ENCODE measurements at regions not wholly inside any gene's neighbourhood (a gene's known extent, or its start where the extent isn't known, plus 50 kb on each side); places are given as distances from the start of the nearest gene placed in this dataset.

DNA sequence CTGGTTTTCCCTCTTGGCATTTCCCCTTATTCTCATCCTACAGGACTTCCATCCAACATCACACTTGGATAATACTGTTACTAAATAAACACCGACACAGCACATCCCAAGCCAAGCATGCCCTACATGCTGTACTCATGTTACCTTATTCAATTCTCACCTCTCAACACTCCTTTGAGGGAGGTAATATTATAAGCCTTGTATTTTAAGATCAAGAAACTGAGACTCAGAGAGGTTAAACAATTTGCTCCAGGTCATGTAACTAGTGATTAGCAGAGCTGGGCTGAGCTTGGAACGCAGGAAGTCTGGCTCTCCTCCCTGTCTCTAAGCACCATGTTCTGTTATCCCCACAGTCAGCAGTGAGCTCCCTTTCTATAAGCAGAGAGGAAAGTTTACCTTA is 333.6 kb upstream of the IGFBP7 start:
- no peak overlapping the region for H3K27ac ChIP-seq (ENCODE audit: low read depth in 2 of 2, low read length in 1 of 2)
- H3K4me3 ChIP-seq (ENCODE audit: low read depth in 1 of 2, low read length in 2 of 2) = no peak overlapping the region
- H3K4me1 ChIP-seq (ENCODE audit: control insufficient read depth in 2 of 2, insufficient read depth in 2 of 2, low read length in 1 of 2) = no peaks in the 10 kb centered on the region
- 56 to 61% methylated on average over 2 of the region's 2 CpGs for WGBS, 2 donors
- no peaks in the 10 kb centered on the region for H3K9me3 ChIP-seq (ENCODE audit: control insufficient read depth in 2 of 2, insufficient read depth in 1 of 2, low read depth in 1 of 2, low read length in 1 of 2)
- no peaks in the 10 kb centered on the region for H3K36me3 ChIP-seq (ENCODE audit: control insufficient read depth in 2 of 2, insufficient read depth in 2 of 2, low read length in 1 of 2)
- no peaks in the 10 kb centered on the region for H3K27me3 ChIP-seq (ENCODE audit: control insufficient read depth in 1 of 2, insufficient read depth in 2 of 2, low read length in 2 of 2)

DNA sequence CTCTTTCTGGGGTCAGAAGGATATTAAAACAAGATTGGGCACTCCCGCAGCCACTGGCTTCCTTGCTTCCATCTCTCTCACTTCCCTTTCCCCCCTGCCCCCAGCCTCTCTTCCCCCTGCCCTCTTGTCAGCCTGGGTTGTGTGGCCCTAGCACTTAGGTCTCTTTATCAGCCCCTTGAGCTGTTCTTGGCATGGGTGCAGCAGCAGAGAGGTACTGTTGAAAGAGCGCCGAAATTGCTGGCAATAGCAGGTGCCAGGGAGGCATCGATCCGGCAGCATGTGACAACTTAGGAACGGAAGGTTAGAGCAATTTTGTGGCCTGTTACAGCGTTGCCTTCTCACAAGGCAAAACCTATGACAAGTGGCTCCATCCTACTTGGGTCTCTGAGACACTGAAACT is 333.1 kb upstream of the IGFBP7 start:
- H3K4me3 ChIP-seq (ENCODE audit: low read depth in 1 of 2, low read length in 2 of 2) = no peak overlapping the region
- no peaks in the 10 kb centered on the region for H3K36me3 ChIP-seq (ENCODE audit: control insufficient read depth in 2 of 2, insufficient read depth in 2 of 2, low read length in 1 of 2)
- H3K27ac ChIP-seq (ENCODE audit: low read depth in 2 of 2, low read length in 1 of 2) = no peak overlapping the region
- H3K9me3 ChIP-seq (ENCODE audit: control insufficient read depth in 2 of 2, insufficient read depth in 1 of 2, low read depth in 1 of 2, low read length in 1 of 2) = no peaks in the 10 kb centered on the region
- no peaks in the 10 kb centered on the region for H3K4me1 ChIP-seq (ENCODE audit: control insufficient read depth in 2 of 2, insufficient read depth in 2 of 2, low read length in 1 of 2)
- WGBS, 2 donors = 66 to 67% methylated on average over 7 of the region's 7 CpGs
- no peaks in the 10 kb centered on the region for H3K27me3 ChIP-seq (ENCODE audit: control insufficient read depth in 1 of 2, insufficient read depth in 2 of 2, low read length in 2 of 2)

DNA sequence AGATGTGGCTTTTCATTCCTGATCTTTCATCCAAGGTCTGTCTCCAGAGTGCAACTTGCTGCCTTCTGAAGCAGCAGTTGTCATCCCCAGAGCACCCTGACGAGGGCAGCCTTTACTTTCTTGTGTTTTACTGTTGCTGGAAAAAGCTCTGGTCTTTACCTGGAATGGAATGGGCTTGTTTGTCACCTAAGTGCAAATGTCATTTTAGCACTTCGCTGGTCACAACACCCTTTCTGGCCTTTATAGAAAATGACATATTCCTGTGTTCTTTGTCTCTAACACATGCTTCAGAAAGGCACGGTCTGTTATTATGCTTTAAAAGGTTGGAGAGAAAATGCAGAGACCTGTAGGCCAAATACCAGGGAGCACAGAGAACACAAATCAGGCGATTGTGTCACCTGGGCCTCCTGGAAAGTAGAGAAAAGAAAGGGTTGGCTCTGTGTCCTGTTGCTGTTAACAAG is 332.7 kb upstream of the IGFBP7 start:
- H3K9me3 ChIP-seq (ENCODE audit: control insufficient read depth in 2 of 2, insufficient read depth in 1 of 2, low read depth in 1 of 2, low read length in 1 of 2) = no peaks in the 10 kb centered on the region
- H3K27ac ChIP-seq (ENCODE audit: low read depth in 2 of 2, low read length in 1 of 2) = no peak overlapping the region
- WGBS, 2 donors = 13 to 25% methylated on average over 4 of the region's 4 CpGs
- H3K4me3 ChIP-seq (ENCODE audit: low read depth in 1 of 2, low read length in 2 of 2) = no peak overlapping the region
- no peaks in the 10 kb centered on the region for H3K4me1 ChIP-seq (ENCODE audit: control insufficient read depth in 2 of 2, insufficient read depth in 2 of 2, low read length in 1 of 2)
- H3K27me3 ChIP-seq (ENCODE audit: control insufficient read depth in 1 of 2, insufficient read depth in 2 of 2, low read length in 2 of 2) = no peaks in the 10 kb centered on the region
- no peaks in the 10 kb centered on the region for H3K36me3 ChIP-seq (ENCODE audit: control insufficient read depth in 2 of 2, insufficient read depth in 2 of 2, low read length in 1 of 2)

DNA sequence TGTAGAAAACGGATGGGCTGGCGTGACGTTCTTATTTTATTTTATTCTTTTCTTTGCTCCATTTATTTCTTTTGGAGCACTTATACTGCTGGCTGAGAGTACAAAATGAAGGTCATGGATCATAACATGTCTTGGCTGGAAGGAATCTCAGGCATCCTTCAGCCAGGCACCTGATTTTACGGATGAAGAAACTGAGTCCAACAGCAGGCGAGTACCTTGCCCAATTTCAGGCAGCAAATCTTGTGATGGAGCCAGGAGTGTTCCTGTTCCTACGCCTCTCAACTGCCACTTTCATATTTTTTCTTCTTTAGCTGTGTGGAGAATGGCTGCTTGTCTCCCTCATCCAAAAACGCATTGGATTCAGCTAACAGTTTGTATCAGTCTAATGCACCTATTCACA is 332.1 kb upstream of the IGFBP7 start:
- 23 to 37% methylated on average over 7 of the region's 7 CpGs for WGBS, 2 donors
- no peak overlapping the region for H3K4me3 ChIP-seq (ENCODE audit: low read depth in 1 of 2, low read length in 2 of 2)
- H3K9me3 ChIP-seq (ENCODE audit: control insufficient read depth in 2 of 2, insufficient read depth in 1 of 2, low read depth in 1 of 2, low read length in 1 of 2) = no peaks in the 10 kb centered on the region
- no peaks in the 10 kb centered on the region for H3K36me3 ChIP-seq (ENCODE audit: control insufficient read depth in 2 of 2, insufficient read depth in 2 of 2, low read length in 1 of 2)
- no peak overlapping the region for H3K27ac ChIP-seq (ENCODE audit: low read depth in 2 of 2, low read length in 1 of 2)
- H3K4me1 ChIP-seq (ENCODE audit: control insufficient read depth in 2 of 2, insufficient read depth in 2 of 2, low read length in 1 of 2) = no peaks in the 10 kb centered on the region
- no peaks in the 10 kb centered on the region for H3K27me3 ChIP-seq (ENCODE audit: control insufficient read depth in 1 of 2, insufficient read depth in 2 of 2, low read length in 2 of 2)

DNA sequence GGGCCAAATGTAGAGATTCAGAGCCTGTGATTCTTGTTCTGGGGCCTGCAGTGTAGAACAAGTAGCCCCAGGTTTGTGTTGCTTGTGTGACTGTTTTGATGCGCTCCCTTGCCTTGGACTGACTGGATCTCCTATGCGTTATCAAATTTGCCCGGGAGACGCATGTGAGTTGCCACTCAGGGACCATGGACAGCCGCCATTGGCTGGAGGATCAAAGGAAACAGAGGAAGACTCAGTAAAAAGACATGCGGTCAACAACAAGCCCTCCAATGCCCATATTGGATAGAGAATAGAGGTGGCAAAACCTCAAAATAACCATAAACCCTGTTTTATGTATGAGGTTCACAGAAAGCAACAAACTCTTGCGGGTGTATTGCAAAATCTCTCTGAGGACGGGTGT is 327.5 kb upstream of the IGFBP7 start:
- WGBS, 2 donors = 57 to 71% methylated on average over 8 of the region's 8 CpGs
- H3K4me1 ChIP-seq (ENCODE audit: control insufficient read depth in 2 of 2, insufficient read depth in 2 of 2, low read length in 1 of 2) = no peaks in the 10 kb centered on the region
- H3K27ac ChIP-seq (ENCODE audit: low read depth in 2 of 2, low read length in 1 of 2) = no peak overlapping the region
- no peaks in the 10 kb centered on the region for H3K9me3 ChIP-seq (ENCODE audit: control insufficient read depth in 2 of 2, insufficient read depth in 1 of 2, low read depth in 1 of 2, low read length in 1 of 2)
- no peak overlapping the region for H3K4me3 ChIP-seq (ENCODE audit: low read depth in 1 of 2, low read length in 2 of 2)
- no peaks in the 10 kb centered on the region for H3K36me3 ChIP-seq (ENCODE audit: control insufficient read depth in 2 of 2, insufficient read depth in 2 of 2, low read length in 1 of 2)
- H3K27me3 ChIP-seq (ENCODE audit: control insufficient read depth in 1 of 2, insufficient read depth in 2 of 2, low read length in 2 of 2) = no peaks in the 10 kb centered on the region

DNA sequence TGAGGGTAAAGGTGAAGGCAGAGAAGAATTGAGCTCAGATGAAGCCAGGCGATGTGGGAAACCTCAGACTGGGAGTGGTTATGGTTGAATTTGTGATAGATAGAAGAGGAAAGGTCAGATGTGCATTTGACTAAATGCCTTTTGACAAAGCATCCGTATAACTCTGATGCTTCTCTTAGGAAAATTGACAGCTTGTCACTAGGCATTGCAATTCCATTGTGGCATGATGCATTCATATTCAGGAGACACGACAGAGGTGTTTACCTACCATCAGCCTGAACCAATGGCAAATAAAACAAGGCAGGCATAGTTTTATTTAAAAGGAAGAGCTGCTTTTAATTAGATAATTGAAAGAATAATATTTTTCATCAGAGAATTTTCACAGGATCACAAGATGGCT is 325.1 kb upstream of the IGFBP7 start:
- Histone ChIP-seq H3K4me1 (ENCODE audit: control insufficient read depth in 2 of 2, insufficient read depth in 2 of 2, low read length in 1 of 2) (no peaks in the 10 kb centered on the region), H3K4me3 (ENCODE audit: low read depth in 1 of 2, low read length in 2 of 2) (no peak overlapping the region), H3K27me3 (ENCODE audit: control insufficient read depth in 1 of 2, insufficient read depth in 2 of 2, low read length in 2 of 2) (no peaks in the 10 kb centered on the region), H3K9me3 (ENCODE audit: control insufficient read depth in 2 of 2, insufficient read depth in 1 of 2, low read depth in 1 of 2, low read length in 1 of 2) (no peaks in the 10 kb centered on the region), H3K27ac (ENCODE audit: low read depth in 2 of 2, low read length in 1 of 2) (no peak overlapping the region), H3K36me3 (ENCODE audit: control insufficient read depth in 2 of 2, insufficient read depth in 2 of 2, low read length in 1 of 2) (no peaks in the 10 kb centered on the region)
- WGBS, 2 donors = 74% methylated on average over 3 of the region's 3 CpGs

DNA sequence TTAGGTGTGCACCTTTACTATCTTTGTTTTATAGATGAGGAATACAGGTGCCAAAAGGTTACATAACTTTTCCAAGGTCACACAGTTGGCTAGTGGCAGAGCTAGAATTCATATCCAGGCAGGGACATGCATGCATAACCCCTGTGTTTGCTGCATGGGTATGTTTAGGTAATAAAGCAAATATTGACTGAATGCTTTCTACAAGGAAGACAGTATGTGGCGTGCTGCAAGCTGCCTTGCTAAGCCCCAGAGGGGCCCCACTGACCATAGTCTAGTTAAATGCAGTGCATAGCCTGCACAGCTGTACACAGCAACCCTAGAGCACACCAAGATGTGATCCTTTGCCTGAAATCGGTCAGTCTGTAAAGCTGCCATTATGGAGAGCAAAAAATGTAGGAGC is 320.5 kb upstream of the IGFBP7 start:
- Histone ChIP-seq H3K27me3 (ENCODE audit: control insufficient read depth in 1 of 2, insufficient read depth in 2 of 2, low read length in 2 of 2) (no peaks in the 10 kb centered on the region), H3K27ac (ENCODE audit: low read depth in 2 of 2, low read length in 1 of 2) (no peak overlapping the region), H3K36me3 (ENCODE audit: control insufficient read depth in 2 of 2, insufficient read depth in 2 of 2, low read length in 1 of 2) (no peaks in the 10 kb centered on the region), H3K4me1 (ENCODE audit: control insufficient read depth in 2 of 2, insufficient read depth in 2 of 2, low read length in 1 of 2) (no peaks in the 10 kb centered on the region), H3K4me3 (ENCODE audit: low read depth in 1 of 2, low read length in 2 of 2) (no peak overlapping the region), H3K9me3 (ENCODE audit: control insufficient read depth in 2 of 2, insufficient read depth in 1 of 2, low read depth in 1 of 2, low read length in 1 of 2) (no peaks in the 10 kb centered on the region)
- 48 to 49% methylated on average over 2 of the region's 2 CpGs for WGBS, 2 donors

DNA sequence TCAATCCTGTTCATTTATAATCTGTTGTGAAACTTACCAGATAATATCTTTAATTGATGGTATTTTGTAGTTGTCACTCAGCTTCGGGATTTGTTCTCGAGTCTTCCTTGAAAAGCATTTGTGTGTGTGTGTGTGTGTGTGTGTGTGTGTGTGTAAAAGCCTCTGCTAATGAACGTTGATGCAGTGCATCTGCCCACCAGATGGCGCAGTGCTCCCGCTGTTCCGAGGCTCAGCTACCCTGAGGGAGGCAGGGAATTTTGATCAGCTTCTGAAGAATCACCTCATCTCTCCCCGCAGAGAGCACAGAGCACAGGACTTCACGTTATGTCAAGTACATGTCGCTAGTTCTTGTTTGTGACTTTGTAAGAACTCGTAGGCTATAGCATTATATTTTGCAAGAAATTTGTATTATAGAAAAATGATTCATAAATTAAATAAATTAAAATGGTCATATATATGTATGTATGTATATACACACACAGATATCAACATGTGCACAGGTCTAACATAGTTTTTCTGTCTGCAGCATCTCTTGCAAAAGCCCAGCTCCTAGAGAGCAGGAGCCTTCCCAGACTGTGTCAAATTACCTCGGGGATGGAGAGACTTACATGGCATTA is 316.7 kb upstream of the IGFBP7 start:
- no peak overlapping the region for H3K27ac ChIP-seq (ENCODE audit: low read depth in 2 of 2, low read length in 1 of 2)
- WGBS, 2 donors = 8% methylated on average over 11 of the region's 11 CpGs
- H3K4me1 ChIP-seq (ENCODE audit: control insufficient read depth in 2 of 2, insufficient read depth in 2 of 2, low read length in 1 of 2) = no peaks in the 10 kb centered on the region
- H3K4me3 ChIP-seq (ENCODE audit: low read depth in 1 of 2, low read length in 2 of 2) = no peak overlapping the region
- no peaks in the 10 kb centered on the region for H3K27me3 ChIP-seq (ENCODE audit: control insufficient read depth in 1 of 2, insufficient read depth in 2 of 2, low read length in 2 of 2)
- H3K36me3 ChIP-seq (ENCODE audit: control insufficient read depth in 2 of 2, insufficient read depth in 2 of 2, low read length in 1 of 2) = no peaks in the 10 kb centered on the region
- no peaks in the 10 kb centered on the region for H3K9me3 ChIP-seq (ENCODE audit: control insufficient read depth in 2 of 2, insufficient read depth in 1 of 2, low read depth in 1 of 2, low read length in 1 of 2)

DNA sequence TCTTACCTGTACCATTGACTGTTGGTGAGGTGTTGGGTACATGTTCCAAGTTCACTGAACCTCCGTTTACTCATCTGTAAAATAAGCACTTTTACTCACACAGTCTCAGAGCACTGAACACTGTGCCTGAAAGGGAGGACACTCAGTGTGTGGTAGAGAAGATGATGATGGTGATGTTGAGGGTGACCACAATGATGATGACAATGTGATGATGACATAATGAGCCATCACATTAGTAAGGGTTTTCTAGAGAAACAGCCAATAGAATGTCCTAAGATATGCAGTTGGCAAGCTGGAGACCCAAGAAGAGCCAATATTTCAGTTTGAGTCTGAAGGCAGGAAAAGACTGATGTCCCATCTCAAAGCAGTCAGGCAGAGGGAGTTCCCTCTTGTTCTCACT is 315.4 kb upstream of the IGFBP7 start:
- no peaks in the 10 kb centered on the region for H3K9me3 ChIP-seq (ENCODE audit: control insufficient read depth in 2 of 2, insufficient read depth in 1 of 2, low read depth in 1 of 2, low read length in 1 of 2)
- H3K4me1 ChIP-seq (ENCODE audit: control insufficient read depth in 2 of 2, insufficient read depth in 2 of 2, low read length in 1 of 2) = no peaks in the 10 kb centered on the region
- WGBS, 2 donors = 73 to 75% methylated on average over 1 of the region's 1 CpG
- no peak overlapping the region for H3K27ac ChIP-seq (ENCODE audit: low read depth in 2 of 2, low read length in 1 of 2)
- no peaks in the 10 kb centered on the region for H3K36me3 ChIP-seq (ENCODE audit: control insufficient read depth in 2 of 2, insufficient read depth in 2 of 2, low read length in 1 of 2)
- H3K4me3 ChIP-seq (ENCODE audit: low read depth in 1 of 2, low read length in 2 of 2) = no peak overlapping the region
- H3K27me3 ChIP-seq (ENCODE audit: control insufficient read depth in 1 of 2, insufficient read depth in 2 of 2, low read length in 2 of 2) = no peaks in the 10 kb centered on the region

DNA sequence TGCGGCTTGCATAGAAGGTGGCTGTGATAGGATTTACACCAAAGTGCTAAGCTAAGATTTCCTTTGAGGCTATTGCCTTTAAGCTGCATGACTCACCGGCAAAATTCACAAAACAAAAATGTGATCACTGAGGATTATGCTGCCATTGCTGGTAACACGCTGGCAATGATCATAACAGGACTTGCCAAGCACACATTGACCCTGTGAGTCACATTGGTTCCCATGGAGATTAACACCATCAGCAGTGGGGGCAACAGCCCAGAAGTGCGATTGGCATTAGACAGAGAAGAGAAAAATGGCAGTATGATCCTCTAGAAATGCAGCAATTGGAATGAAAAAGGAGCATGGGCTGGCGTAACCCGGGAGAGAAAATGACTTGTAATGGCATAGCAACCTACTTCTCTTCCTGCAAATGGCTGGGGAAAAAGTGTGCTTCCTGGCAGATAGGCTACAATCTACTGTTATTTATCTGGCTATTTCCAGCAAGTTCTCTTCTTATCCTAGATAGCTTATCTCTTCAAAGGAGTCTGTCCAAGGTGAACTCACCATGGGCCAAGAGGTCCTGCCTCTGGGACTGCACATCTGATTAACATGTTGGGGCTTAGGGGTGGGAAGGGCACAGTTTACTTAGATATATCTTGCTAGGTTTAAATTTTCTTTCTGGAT is 314.2 kb upstream of the IGFBP7 start:
- H3K4me1 ChIP-seq (ENCODE audit: control insufficient read depth in 2 of 2, insufficient read depth in 2 of 2, low read length in 1 of 2) = no peaks in the 10 kb centered on the region
- no peak overlapping the region for H3K4me3 ChIP-seq (ENCODE audit: low read depth in 1 of 2, low read length in 2 of 2)
- no peaks in the 10 kb centered on the region for H3K36me3 ChIP-seq (ENCODE audit: control insufficient read depth in 2 of 2, insufficient read depth in 2 of 2, low read length in 1 of 2)
- no peak overlapping the region for H3K27ac ChIP-seq (ENCODE audit: low read depth in 2 of 2, low read length in 1 of 2)
- no peaks in the 10 kb centered on the region for H3K9me3 ChIP-seq (ENCODE audit: control insufficient read depth in 2 of 2, insufficient read depth in 1 of 2, low read depth in 1 of 2, low read length in 1 of 2)
- H3K27me3 ChIP-seq (ENCODE audit: control insufficient read depth in 1 of 2, insufficient read depth in 2 of 2, low read length in 2 of 2) = no peaks in the 10 kb centered on the region
- WGBS, 2 donors = 25 to 50% methylated on average over 6 of the region's 6 CpGs

All from esophagus (tissue), 2 donors.